ENCODE measurements at regions not wholly inside any gene's neighbourhood (a gene's known extent, or its start where the extent isn't known, plus 50 kb on each side); places are given as distances from the start of the nearest gene placed in this dataset.
"Not testable (repeated sequence)": the region's sequence is repeated elsewhere in the genome, so short reads cannot be mapped to it uniquely, and the experiment has no call there.

DNA sequence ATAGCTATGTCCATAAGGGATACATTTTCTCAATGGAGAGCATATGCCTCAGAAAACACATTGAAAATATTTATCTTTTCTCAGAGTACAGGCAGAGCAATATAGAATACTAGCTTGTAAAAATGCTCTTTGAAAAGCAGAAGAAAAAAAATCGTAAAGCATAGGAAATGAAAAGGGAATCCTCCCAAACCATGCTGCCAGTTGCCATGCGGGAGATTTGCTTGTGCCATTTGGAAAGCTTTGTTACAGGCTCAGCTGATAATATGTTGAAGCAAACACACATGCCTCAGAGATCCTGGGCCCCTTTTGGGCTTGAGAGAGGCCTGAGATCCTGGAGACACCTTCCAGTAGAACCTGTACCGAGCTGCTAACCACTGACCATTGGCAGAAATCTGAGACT is 697.1 kb downstream of the BCL11A start:
- no peak for DNase-seq

DNA sequence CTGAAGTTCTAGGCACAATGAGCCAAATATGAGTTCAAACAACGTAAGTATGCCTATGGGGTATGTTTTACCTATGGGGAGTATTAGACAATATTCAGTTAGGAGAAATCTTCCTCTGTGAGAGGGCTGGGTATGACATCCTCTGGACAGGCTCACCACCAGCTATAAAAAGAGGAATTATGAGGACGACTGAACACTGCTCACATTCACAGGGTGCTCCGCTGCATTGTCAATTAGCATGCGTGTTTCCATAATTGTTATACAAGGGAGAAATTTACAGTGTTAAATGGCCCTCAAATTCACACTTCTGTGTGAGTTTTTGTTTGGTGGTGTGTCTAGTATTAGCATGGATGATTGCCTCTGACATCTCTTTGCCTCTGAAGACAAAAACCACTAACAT is 700.4 kb downstream of the BCL11A start:
- no peak for DNase-seq

DNA sequence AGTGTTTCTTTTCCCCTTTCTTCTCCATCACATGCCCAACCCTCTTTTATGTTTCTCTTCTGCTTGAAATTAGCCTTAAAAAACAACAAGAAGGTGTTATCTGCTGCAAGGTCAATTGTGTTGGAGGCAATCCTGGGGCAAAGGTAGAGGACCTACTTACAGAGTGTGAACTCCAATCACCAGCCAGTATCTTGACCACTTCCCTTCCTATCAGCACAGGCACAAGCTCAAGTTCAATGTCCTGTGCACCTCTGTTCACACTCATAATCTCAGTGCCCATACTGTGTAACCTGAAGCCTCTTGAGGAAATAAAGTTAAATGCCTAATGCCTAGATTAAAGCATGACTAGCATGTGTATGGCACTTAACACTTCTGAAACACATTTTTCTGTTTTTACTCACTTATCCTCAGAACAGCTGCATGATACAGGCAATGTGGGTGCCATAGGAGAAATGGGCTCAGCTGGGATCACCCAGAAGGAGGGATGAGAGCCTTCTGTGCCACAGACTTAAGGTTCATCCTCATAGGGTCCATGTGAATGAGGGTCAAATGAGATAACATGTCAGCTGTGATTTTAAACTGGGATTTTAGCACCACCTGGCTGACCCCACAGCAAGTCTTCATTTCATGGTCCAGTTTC is 701.5 kb downstream of the BCL11A start:
- DNase-seq = no peak

DNA sequence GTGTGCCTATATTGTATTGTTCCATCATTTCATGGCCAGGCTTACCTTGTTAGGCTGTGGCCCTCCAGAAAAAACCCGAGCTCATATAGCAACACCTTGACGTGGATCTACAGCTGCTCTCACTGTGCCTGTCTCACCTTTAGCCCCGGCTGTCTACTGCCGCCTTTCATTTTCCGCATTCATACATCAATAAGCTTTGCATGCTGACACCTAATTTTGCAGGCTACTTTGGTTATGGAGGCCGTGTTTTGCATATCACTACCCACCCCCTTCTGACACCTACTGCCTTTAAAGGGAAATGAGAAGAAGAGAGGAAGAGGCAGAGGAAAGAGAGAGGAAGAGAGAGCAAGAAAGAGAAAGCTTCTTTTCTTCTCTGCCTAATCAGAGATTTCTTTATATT is 702.9 kb downstream of the BCL11A start:
- no peak for DNase-seq

DNA sequence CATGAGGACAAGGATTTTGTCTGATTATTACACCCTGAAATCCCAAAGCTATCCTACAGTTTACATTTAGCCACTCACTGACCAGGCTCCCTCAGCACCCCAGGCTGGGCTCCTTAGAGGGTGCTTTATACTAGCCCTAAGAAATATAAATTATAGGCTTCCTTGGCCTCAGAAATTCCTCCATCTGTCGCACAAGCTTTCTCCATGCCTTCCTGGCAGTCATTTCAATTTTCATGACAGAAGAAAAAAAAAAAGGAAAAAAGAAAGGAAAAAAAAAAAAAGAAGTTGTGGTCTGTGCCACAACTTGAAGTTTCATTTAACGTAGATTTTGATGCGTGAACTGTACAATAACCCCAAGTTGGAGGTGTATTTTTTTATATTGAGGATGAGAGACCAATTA is 719.5 kb downstream of the BCL11A start:
- no peak for DNase-seq

DNA sequence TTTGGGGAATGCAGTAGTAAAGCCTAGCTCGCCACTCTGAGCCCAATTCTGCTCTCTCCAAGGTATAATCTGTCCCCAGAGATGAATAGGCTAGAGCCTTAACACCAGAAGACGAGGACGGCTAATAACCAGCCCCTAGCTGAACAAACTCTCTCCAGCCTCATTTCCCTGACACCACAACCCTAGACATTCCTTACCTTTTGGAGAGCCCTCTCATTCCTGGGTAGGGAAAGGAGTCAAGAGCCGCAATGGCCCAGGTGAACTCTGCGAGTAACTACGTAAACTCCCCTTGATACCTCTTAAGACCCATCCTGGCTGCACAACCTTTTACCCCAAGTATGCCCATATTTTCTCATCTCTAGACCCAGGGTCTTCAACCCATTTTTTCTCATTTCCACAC is 722.9 kb downstream of the BCL11A start:
- no peak for DNase-seq

DNA sequence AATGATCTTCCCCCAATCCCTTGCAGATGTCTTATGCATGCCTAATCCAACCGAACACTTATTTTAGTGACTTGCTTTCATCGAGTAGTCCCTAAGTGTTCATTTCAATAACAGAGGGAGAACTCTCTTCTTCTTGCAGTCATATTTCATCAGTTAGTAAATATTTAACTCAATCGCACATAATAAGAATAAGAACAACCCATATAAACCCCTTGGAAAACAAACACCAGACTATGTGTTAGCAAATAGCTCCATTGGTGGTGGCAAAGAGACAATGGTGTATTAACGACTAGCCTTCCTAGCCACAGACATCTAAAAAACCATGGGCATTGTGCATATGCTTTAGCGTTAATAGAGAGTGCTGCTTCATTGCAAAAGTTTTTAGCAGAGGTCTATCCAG is 725.8 kb downstream of the BCL11A start:
- DNase-seq = no peak

DNA sequence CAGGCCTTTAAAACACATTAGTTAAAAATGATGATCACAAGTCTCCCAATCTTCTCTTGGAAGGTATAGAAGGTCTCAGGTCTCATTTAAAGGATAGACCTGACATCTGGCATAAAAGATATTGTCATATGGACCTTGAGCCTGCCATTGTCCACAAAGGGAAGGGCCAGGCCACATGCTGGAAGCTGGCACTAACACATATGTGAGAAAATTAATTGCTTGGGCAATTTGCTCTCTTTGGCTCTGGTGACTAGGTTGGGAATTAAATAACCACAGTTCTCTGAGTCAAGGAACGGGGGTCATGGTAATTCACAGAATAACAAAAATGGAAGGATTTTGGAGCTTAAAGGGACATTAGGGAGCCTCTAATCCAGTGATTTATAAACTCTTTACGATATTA is 727.3 kb downstream of the BCL11A start:
- DNase-seq = no peak

DNA sequence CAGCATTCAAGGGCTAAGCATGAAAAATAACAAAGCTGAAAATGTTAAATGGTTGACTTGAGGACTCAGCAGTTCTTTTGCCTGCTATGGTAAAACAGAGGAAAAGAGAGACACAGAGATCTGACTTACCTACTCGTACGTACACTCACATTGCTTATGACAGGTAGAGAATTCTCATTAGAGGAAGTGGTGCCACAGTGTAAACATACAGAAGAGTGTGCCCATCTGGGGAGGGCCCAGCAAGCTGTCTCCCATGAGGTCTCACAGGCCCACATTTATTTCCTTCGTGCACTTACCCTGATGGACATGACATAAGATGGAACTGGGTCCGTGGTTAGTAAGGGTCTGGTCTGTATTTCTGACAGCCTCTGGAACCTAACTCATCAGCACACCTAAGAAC is 729.1 kb downstream of the BCL11A start:
- no peak for DNase-seq

DNA sequence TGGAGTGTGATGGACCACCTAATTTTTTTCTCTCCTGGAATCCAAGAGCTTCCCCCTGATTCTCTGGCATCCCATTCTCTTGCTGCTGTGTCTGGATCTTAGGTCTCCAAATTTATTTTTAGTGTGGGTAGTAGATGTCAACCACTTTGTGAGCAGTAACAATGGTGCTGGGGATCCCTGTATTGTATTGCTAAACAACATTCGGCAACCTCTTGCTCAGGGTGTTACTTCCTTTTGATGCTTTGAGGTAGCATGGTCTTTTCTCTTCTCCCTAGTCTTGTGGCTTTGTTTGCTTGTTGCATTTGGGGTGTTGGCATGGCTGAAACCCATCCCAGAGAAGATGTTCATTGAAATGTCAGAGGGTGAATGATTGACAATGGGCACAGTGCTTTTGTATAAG is 737.4 kb downstream of the BCL11A start:
- no peak for DNase-seq

DNA sequence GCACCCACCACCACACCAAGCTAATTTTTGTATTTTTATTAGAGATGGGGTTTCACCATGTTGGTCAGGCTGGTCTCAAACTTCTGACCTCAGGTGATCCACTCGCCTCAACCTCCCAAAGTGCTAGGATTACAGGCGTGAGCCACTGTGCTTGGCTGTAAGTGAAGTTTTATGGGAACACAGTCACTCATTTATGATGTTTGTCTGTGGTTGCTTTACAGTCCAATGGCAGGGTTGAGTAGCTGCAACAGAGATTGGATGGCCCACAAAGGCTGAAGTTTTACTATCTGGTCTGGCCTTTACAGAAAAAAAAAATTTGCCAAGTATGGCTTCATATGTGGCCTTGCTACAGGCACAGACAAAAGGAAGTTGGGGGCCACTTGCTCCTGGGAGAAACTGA is 743.2 kb downstream of the BCL11A start:
- not testable (repeated sequence) for DNase-seq

DNA sequence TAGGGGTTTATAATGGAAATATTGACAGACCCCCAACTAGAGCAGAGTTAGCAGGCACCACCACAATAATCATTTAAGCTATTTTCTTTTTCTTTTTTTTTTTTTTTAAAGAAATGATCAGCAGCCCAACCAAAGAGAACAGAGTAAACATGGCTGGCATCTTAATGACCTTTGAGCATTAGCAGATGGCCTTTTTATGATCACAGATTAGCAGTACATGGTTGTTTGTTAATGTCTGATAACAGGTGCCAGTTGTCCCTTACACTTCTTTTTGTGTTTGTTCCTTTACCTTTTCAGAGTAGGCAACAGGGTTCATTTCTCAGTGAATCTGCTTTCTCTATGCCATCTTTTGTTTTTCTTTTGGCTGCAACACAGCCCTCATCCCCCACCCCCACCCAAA is 747.0 kb downstream of the BCL11A start:
- no peak for DNase-seq

DNA sequence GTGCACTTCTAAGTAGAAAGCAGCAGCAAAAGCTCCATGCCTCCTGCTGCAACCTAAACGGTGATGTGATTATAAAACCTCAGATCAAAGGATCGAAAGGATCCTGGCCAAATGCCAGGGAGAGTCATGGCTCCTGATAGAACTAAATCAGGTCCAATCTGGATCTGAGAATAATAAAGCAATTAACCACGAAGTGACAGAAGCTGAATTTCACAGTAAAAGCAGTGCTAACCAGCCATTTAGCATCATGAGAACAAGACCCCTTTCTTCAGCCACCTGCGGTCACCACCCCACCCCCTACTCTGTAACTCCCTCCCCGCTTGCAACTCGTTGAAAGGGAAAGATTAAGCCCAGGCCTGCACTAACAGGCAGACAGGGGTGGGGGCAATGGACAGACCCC is 748.7 kb downstream of the BCL11A start:
- no peak for DNase-seq

DNA sequence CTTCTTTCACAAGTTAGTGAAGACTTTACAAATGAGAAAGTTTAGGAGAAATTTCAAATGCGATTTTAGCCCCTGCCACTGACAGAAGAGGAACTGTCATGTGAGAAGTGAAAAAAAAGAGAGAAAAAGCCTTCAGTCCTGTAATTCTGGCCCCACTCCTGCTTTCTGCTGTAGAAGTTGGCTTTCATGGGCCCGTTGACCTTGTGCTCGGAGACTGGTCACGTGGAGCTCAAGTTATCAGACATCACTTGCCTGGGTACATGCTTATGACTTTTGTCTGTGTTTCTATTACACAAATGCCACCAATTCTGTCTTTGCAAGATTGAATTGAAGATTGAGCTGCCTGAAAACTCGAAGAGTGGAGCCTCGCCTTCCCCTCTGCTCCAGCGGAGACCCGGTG is 749.9 kb downstream of the BCL11A start:
- DNase-seq = no peak

DNA sequence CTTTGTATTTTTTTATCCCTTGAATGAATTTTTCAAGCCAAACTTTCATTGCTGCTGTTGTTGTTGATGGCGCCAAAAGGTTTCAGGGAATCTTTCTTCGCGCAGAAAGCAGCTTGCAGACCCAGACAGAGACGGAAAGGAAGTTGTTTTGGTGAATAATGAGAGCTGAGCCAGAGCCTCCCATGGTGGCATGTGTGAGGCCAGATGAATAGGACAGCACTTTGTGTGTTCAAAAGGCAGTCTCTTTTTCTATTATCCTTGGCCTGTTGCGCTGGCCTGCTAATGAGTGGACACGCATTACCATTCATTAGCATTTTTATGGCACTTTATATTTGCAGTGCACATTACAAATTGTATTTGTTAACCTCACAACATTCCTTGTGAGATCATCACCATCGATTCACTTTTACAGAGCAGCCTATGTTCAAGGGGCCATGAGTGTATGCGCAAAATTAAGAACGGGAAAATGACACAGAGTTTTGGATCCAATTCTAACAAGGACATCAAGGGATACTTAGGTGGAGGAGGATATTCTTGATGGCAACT is 754.7 kb downstream of the BCL11A start:
- DNase-seq = no peak

DNA sequence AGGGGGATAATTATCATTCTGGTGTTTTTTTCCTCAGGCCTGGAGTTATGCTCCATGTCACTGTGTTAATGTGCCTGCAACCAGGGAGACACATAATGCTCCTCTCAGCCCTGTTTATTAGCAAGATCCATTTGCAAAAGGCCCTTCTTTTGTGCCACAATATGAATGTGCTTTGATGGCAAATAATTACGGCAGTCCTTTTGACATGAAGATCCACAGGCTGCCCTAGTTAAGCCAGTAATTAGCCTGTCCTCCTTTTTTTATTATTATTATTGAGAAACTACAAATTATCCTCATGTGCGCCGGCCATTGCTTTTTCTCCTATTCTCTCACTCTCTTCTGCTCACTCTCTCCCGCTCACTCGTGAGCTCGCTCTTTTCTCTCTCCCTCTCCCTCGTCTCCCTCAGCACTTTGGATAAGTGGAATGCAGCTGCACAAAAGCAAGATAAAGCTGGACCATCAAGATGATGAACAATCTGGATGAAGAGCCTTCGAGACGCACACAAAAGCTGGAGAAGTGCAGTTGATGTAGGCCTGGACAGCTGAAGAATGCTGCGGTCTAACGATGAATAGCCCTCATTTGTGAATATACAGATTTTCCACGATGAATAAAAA is 762.3 kb downstream of the BCL11A start:
- DNase-seq = no peak

DNA sequence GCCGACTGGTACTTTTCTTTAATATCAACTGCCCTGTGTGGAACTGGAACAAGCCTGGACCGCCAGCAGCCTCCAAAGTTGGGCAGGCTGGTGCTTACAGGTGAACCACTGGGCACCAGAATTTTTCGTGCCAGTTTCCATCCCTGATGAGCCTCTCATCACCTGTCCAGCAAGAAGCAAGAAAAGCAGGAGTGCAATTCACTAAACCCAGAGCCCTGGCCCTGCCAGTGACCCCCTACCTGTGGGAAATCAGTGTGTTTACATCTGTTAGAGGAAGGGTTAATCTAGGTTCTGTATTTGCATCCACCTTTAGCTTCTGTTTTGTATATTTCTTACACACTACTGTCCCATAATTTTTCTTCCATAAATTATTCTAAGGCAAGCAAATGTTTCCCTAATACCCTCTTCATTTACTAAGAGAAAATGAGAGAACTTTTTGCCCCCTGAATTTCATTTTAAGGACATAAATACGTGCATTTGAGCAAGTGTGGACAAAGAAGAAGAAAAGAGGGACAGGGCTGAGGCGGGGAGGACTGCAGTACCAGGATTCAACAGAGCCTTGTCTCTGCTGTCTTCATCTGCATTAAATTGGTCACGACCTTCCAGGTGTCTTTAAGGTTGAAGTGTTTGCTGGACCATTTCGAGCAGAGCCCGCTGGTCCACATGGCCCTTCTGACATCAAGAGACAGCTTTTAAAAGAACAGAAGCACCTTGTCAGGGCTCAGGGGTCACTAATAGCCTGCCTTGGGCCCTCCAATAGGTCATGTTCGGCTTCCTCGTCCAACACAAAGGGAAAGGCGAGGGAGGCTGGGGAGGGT is 763.1 kb downstream of the BCL11A start:
- no peak for DNase-seq

DNA sequence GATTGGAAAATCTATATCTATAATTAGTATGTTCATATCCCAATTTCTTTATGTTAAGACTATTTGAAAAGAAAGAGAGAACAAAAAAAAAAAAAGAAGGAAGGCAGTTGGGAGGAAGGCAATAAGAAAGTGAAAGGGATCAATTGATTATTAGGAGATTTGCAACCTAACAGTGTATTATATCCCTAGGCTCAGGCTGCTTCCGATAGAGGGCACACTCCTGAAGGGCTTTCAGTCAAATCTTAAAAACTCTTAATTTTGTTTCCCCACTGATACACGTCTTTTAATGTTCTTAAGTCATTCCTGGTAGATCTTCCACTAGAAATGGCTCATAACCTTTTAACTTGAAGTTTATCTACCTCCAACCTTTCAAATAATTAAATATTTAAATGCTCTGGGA is 763.9 kb downstream of the BCL11A start:
- no peak for DNase-seq

DNA sequence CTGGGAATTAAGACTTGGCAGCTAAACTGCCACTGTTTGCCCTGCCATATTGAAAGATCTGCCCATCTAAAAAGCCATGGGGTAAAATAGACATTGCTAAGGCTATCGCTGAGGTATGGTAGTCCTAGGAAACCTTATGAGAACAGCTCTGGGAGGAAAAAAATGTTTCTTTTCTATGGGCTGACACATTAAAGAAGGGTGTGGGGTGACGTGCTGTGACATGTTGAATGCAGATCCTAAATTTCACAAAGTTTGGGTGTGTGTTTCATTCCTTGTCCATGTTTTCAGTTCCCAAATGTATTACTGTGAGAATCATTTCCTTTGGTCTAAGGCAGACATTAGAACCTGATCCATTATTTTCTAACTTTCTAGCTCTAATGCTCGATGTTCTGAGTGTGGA is 766.4 kb downstream of the BCL11A start:
- DNase-seq = no peak

DNA sequence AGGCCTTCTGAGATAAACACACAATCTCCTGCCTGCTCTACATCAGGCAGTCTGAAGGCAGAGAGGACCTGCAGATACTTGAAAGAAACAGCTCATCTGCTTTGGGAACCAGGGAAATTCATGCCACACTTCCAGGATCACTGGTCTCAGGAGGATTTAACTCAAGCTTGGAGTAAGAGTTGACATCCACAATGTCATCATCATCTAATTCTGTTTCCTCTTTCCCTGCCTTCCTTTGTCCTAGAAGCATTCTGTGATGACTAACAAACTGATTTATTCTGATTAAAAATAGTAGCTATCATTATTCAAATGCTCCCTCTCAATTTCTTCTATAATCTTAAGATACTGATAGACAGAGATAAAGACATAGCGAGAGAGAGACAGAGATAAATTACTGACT is 766.8 kb downstream of the BCL11A start:
- DNase-seq = no peak

DNA sequence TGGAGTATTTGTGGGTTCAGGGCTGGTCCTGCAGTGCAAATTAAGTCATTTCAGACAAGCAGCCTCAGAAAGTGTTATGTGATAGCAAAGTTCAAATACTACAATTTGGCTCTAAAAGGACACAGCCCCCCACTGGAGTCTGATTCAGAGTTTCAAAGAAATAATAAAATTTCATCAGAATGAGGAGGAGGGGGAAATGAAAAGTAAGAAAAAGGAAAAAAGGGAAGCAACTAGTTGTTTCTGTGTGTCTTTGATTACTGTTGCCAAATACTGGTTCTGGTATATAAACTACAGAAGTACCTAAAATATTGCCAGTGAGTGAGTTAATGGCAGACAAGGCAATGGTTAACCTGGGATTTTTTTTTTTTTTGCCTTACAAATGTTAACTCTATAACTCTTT is 773.9 kb downstream of the BCL11A start:
- DNase-seq = no peak

DNA sequence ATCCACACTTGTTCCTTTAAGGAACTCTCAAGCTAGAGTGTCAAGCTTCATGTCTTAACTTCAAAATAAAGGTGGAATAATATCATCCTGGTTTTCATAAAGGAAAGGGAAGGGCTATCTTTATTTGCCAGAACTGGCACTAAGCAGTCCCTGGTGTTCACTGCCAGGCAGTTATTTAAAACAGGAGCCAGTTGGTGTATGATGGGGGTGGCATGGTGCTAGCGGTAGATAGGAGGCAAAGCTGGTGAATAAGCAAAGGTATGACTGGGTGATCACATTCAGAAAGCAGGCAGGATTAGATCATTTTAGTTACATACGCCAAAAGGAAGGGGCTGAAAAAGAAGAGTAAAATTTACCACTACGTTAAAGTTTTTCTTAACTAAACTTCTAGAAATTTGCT is 776.3 kb downstream of the BCL11A start:
- DNase-seq = no peak

DNA sequence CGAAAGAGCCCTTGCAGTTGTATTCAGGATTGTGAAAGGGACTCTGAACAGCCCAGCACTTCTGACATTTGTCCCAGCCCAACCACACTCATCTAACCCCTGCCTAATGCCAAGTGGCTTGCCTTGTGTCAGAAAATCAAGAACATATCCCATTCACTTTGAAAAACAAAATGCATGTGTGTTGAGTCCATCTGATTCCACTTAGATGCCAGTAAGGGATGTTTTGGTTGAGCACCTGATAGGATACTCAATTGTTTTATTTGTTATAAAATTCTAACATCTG is 776.8 kb downstream of the BCL11A start:
- DNase-seq = no peak

DNA sequence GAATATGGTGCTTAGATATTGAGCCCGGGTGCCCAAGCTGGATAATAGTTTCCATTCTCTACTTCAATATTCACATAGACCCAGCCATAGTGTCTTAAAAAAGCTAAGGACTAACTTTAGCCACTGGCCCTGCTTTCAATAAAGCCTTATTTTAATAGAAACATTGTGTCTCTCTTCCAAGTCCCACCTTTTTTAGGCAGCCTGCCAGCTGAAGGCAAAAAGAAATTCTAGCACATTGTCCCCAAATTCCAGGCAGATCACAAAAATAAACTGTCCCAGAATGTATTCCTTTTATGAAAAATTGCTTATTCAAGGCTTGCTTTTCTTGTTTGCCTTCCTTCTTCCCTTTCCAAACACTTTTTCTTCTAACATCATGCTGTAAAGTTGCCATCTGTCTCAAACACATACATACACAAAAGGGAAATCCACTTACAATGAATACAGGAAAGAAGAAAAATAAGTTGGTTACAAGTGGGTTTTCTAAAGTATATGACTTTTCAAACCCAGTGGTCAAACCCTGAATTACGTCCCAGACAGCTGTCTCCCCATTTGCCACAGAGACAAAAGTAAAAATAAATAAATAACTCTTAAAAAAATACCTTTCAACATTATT is 778.5 kb downstream of the BCL11A start:
- no peak for DNase-seq
